Trophoblast cell (in vitro differentiated cells and primary cell): ENCODE measurements at regions not wholly inside any gene's neighbourhood (a gene's known extent, or its start where the extent isn't known, plus 50 kb on each side); places are given as distances from the start of the nearest gene placed in this dataset.

ENCODE experiments used
- DNase-seq, 2 donors: peaks; one replicate each; pipeline ENCODE4 v3.0.0-alpha.2; 2016
- H2AFZ ChIP-seq: 2 replicates; pipeline ENCODE4 v1.6.1; 2013; ENCODE audit warnings: low read length, moderate library complexity, mild to moderate bottlenecking; ENCODE audit not compliant: insufficient read depth, poor library complexity
- H2AK5ac ChIP-seq: 2 replicates; pipeline ENCODE4 v1.6.1; 2013; ENCODE audit warnings: mild to moderate bottlenecking, low read length
- H2BK120ac ChIP-seq: 2 replicates; pipeline ENCODE4 v1.6.1; 2013; ENCODE audit warnings: low read length, mild to moderate bottlenecking, moderate library complexity; ENCODE audit not compliant: insufficient read depth, poor library complexity
- H2BK12ac ChIP-seq: 2 replicates; pipeline ENCODE4 v1.6.1; 2013; ENCODE audit warnings: mild to moderate bottlenecking, low read length, moderate library complexity
- H2BK5ac ChIP-seq: 2 replicates; pipeline ENCODE4 v1.6.1; 2013; ENCODE audit warnings: low read length, low read depth, moderate library complexity, mild to moderate bottlenecking; ENCODE audit not compliant: poor library complexity
- H3K14ac ChIP-seq: 2 replicates; pipeline ENCODE4 v1.6.1; 2013; ENCODE audit warnings: mild to moderate bottlenecking, low read length
- H3K18ac ChIP-seq: 2 replicates; pipeline ENCODE4 v1.6.1; 2013; ENCODE audit warnings: mild to moderate bottlenecking, low read length
- H3K23ac ChIP-seq: 2 replicates; pipeline ENCODE4 v1.6.1; 2013; ENCODE audit warnings: low read length
- H3K27ac ChIP-seq: 2 replicates; pipeline ENCODE4 v1.5.1; 2013; ENCODE audit warnings: low read depth, mild to moderate bottlenecking, inconsistent platforms, low read length, moderate library complexity
- H3K27me3 ChIP-seq: 2 replicates; pipeline ENCODE4 v1.6.1; 2013; ENCODE audit warnings: inconsistent platforms, mild to moderate bottlenecking, low read length, moderate library complexity; ENCODE audit not compliant: insufficient read depth
- H3K36me3 ChIP-seq, 2 experiments: 1 replicate in 1 of 2; 2 replicates in 1 of 2; pipeline ENCODE4 v1.6.1; 2013; ENCODE audit warnings: low read length in 2 of 2, mild to moderate bottlenecking in 2 of 2, moderate library complexity in 1 of 2; ENCODE audit not compliant: insufficient read depth in 2 of 2, control insufficient read depth in 1 of 2
- H3K4ac ChIP-seq: 2 replicates; pipeline ENCODE4 v1.6.1; 2013; ENCODE audit warnings: low read depth, mild to moderate bottlenecking, low read length, moderate library complexity
- H3K4me1 ChIP-seq, 2 experiments: 1 replicate in 1 of 2; 2 replicates in 1 of 2; pipeline ENCODE4 v1.6.1; 2013; ENCODE audit warnings: low read length in 2 of 2, mild to moderate bottlenecking in 2 of 2, moderate library complexity in 1 of 2; ENCODE audit not compliant: insufficient read depth in 2 of 2, control insufficient read depth in 1 of 2
- H3K4me2 ChIP-seq: 2 replicates; pipeline ENCODE4 v1.6.1; 2013; ENCODE audit warnings: inconsistent platforms, mild to moderate bottlenecking, low read length, moderate library complexity
- H3K4me3 ChIP-seq: 2 replicates; pipeline ENCODE4 v1.5.1; 2013; ENCODE audit warnings: mild to moderate bottlenecking, low read depth, low read length, inconsistent platforms
- H3K79me1 ChIP-seq: one replicate; pipeline ENCODE4 v1.6.1; 2013; ENCODE audit warnings: low read length
- H3K79me2 ChIP-seq: 2 replicates; pipeline ENCODE4 v1.6.1; 2013; ENCODE audit warnings: low read length, mild to moderate bottlenecking; ENCODE audit not compliant: control insufficient read depth, insufficient read depth, poor library complexity
- H3K9ac ChIP-seq: 2 replicates; pipeline ENCODE4 v1.6.1; 2013; ENCODE audit warnings: mild to moderate bottlenecking, low read length
- H3K9me3 ChIP-seq: 2 replicates; pipeline ENCODE4 v1.6.1; 2013; ENCODE audit warnings: low read depth, mild to moderate bottlenecking, control low read depth, inconsistent platforms, low read length; ENCODE audit not compliant: insufficient read depth
- H4K12ac ChIP-seq: 2 replicates; pipeline ENCODE4 v1.6.1; 2013; ENCODE audit warnings: low read depth, mild to moderate bottlenecking, low read length, moderate library complexity
- H4K8ac ChIP-seq: 2 replicates; pipeline ENCODE4 v1.6.1; 2013; ENCODE audit warnings: low read depth, mild to moderate bottlenecking, low read length, moderate library complexity
- H4K91ac ChIP-seq: one replicate; pipeline ENCODE4 v1.6.1; 2013; ENCODE audit warnings: low read depth, mild to moderate bottlenecking, low read length, moderate library complexity
- WGBS: extraction: QIAGEN DNeasy Blood & Tissue Kit; methylation state at CpG from one replicate; pipeline ENCODE4 v1.1.7; 2013; ENCODE audit warnings: missing lambda C conversion rate; ENCODE audit not compliant: insufficient read length, insufficient coverage; ENCODE audit errors: extremely low coverage; 5-methylcytosine and 5-hydroxymethylcytosine counted together

- H2AFZ ChIP-seq = no peak overlapping the region
- H2BK5ac ChIP-seq = no peak overlapping the region
- H3K9me3 ChIP-seq = no peaks in the 10 kb centered on the region
- no peak overlapping the region for H2BK120ac ChIP-seq
- no peak overlapping the region for H3K18ac ChIP-seq
- H3K14ac ChIP-seq = no peak overlapping the region
- H3K4me1 ChIP-seq = no peaks in the 10 kb centered on the region
- H3K79me1 ChIP-seq = no peaks in the 10 kb centered on the region
- no peak overlapping the region for H2AK5ac ChIP-seq
- no peak overlapping the region for H3K4me2 ChIP-seq
- H3K4ac ChIP-seq = no peak overlapping the region
- no CpG with 5 or more reads among the region's 2 CpGs for WGBS
- no peak overlapping the region for H3K23ac ChIP-seq
- H3K27me3 ChIP-seq = no peaks in the 10 kb centered on the region
- no peaks in the 10 kb centered on the region for H3K36me3 ChIP-seq
- H4K12ac ChIP-seq = no peak overlapping the region
- DNase-seq = no peak
- no peak overlapping the region for H3K9ac ChIP-seq
- no peak overlapping the region for H4K8ac ChIP-seq
- no peak overlapping the region for H3K4me3 ChIP-seq
- no peak overlapping the region for H4K91ac ChIP-seq
- H3K27ac ChIP-seq = no peak overlapping the region
- H2BK12ac ChIP-seq = no peak overlapping the region
- H3K79me2 ChIP-seq = no peaks in the 10 kb centered on the region
Measured at GRCh38 chrX:42680666-42681065, 97.3 kb downstream of the PPP1R2C start.

GRCh38 chrX:42678133-42678532 is 99.8 kb downstream of the PPP1R2C start:
- H3K4me2 ChIP-seq = no peak overlapping the region
- H3K9ac ChIP-seq = no peak overlapping the region
- no peak overlapping the region for H3K4me3 ChIP-seq
- H4K91ac ChIP-seq = no peak overlapping the region
- H3K36me3 ChIP-seq = no peaks in the 10 kb centered on the region
- no peaks in the 10 kb centered on the region for H3K9me3 ChIP-seq
- H3K14ac ChIP-seq = no peak overlapping the region
- no peak overlapping the region for H2BK120ac ChIP-seq
- H3K4me1 ChIP-seq = no peaks in the 10 kb centered on the region
- no peak overlapping the region for H3K18ac ChIP-seq
- H4K12ac ChIP-seq = no peak overlapping the region
- H3K79me2 ChIP-seq = no peaks in the 10 kb centered on the region
- DNase-seq = peak; percentile 64 to 71
- H2AK5ac ChIP-seq = no peak overlapping the region
- no peaks in the 10 kb centered on the region for H3K79me1 ChIP-seq
- H3K27ac ChIP-seq = no peak overlapping the region
- WGBS = no CpG with 5 or more reads among the region's 6 CpGs
- H2AFZ ChIP-seq = no peak overlapping the region
- H3K27me3 ChIP-seq = no peaks in the 10 kb centered on the region
- no peak overlapping the region for H4K8ac ChIP-seq
- no peak overlapping the region for H3K4ac ChIP-seq
- no peak overlapping the region for H3K23ac ChIP-seq
- no peak overlapping the region for H2BK5ac ChIP-seq
- H2BK12ac ChIP-seq = no peak overlapping the region

- Histone ChIP-seq H2BK5ac (no peak overlapping the region), H3K4me1 (no peaks in the 10 kb centered on the region), H4K12ac (no peak overlapping the region), H3K27ac (no peak overlapping the region), H3K9me3 (no peaks in the 10 kb centered on the region), H3K36me3 (no peaks in the 10 kb centered on the region), H2AK5ac (no peak overlapping the region), H3K79me1 (no peaks in the 10 kb centered on the region), H3K79me2 (no peaks in the 10 kb centered on the region), H3K9ac (no peak overlapping the region), H4K91ac (no peak overlapping the region), H4K8ac (no peak overlapping the region), H2BK12ac (no peak overlapping the region), H3K14ac (no peak overlapping the region), H3K4me3 (no peak overlapping the region), H3K4ac (no peak overlapping the region), H2BK120ac (no peak overlapping the region), H3K23ac (no peak overlapping the region), H3K18ac (no peak overlapping the region), H2AFZ (no peak overlapping the region), H3K27me3 (no peaks in the 10 kb centered on the region), H3K4me2 (no peak overlapping the region)
- peak; percentile 9 to 49 for DNase-seq
Measured at GRCh38 chrX:42673301-42673810, 104.6 kb downstream of the PPP1R2C start.

GRCh38 chrX:42664680-42665079 is 113.3 kb downstream of the PPP1R2C start:
- WGBS = no CpG with 5 or more reads among the region's 3 CpGs
- H3K79me1 ChIP-seq = no peaks in the 10 kb centered on the region

More at GRCh38 chrX:42664680-42665079, 113.3 kb downstream of the PPP1R2C start:
- H3K9ac ChIP-seq = no peak overlapping the region
- no peaks in the 10 kb centered on the region for H3K27me3 ChIP-seq
- DNase-seq = no peak
- H3K14ac ChIP-seq = no peak overlapping the region
- H3K79me2 ChIP-seq = no peaks in the 10 kb centered on the region
- H3K27ac ChIP-seq = no peak overlapping the region
- no peaks in the 10 kb centered on the region for H3K9me3 ChIP-seq
- H4K8ac ChIP-seq = no peak overlapping the region
- no peak overlapping the region for H3K4me3 ChIP-seq
- no peak overlapping the region for H2BK5ac ChIP-seq
- no peaks in the 10 kb centered on the region for H3K4me1 ChIP-seq
- no peak overlapping the region for H3K23ac ChIP-seq
- H2AK5ac ChIP-seq = no peak overlapping the region
- H2AFZ ChIP-seq = no peak overlapping the region
- no peaks in the 10 kb centered on the region for H3K36me3 ChIP-seq
- H4K12ac ChIP-seq = no peak overlapping the region
- no peak overlapping the region for H3K4me2 ChIP-seq
- H3K18ac ChIP-seq = no peak overlapping the region
- no peak overlapping the region for H2BK120ac ChIP-seq
- no peak overlapping the region for H3K4ac ChIP-seq
- H2BK12ac ChIP-seq = no peak overlapping the region
- H4K91ac ChIP-seq = no peak overlapping the region
